ENCODE measurements at regions not wholly inside any gene's neighbourhood (a gene's known extent, or its start where the extent isn't known, plus 50 kb on each side); places are given as distances from the start of the nearest gene placed in this dataset.

- DNase-seq (ENCODE audit: low read depth) = no peak
- no peak overlapping the region for H3K4me3 ChIP-seq (ENCODE audit: control insufficient read depth, low read depth, low read length)
- no peak for TF ChIP-seq CTCF (IDR thresholded peaks at IDR 0.05; ENCODE audit: control insufficient read depth, insufficient read depth, low read depth, low read length, missing control alignments)
These were observed 155.2 kb upstream of the IPO5 start for GRCh38 chr13:97798171-97798821.

DNA sequence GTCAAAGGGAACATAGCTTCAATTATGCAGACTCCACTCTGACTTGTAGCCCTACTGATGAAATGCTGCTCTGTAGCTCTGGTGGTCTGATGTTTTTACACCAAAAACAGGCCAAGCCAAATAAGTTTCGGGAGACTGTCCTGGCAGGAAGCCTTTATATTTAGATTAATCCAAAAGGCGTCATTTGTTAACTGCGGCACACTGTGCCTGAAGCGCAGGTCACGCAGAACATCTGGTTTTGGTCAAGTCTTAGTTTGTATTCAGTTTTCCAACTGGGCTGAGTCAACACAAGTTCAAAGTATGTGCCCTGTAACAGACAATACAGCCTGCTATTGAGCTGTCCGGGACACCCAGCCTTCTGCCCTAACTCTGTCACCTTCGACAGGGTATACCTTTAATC is 154.6 kb upstream of the IPO5 start:
- H3K4me3 ChIP-seq (ENCODE audit: control insufficient read depth, low read depth, low read length) = no peak overlapping the region
- TF ChIP-seq CTCF (IDR thresholded peaks at IDR 0.05; ENCODE audit: control insufficient read depth, insufficient read depth, low read depth, low read length, missing control alignments) = no peak
- no peak for DNase-seq (ENCODE audit: low read depth)

DNA sequence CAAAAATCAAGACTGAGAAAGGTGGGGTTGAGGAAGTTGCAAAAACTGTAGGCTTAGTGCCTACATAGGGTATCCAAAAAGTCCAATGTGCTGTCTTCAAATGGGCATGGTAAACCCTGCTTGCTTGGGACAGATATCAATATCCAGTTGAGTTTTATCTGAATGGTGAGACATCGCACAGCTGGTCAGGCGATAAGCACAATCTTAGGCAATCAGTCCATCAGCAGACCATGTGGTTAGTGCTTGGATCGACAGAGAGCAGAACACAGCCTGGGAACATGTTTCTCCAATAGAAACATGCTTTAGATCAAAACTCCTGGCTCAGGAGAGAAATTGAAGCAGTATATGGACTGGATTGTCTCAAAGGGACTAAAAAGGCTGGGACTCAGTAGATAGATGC is 151.3 kb upstream of the IPO5 start:
- TF ChIP-seq CTCF (IDR thresholded peaks at IDR 0.05; ENCODE audit: control insufficient read depth, insufficient read depth, low read depth, low read length, missing control alignments) = no peak
- no peak overlapping the region for H3K4me3 ChIP-seq (ENCODE audit: control insufficient read depth, low read depth, low read length)
- DNase-seq (ENCODE audit: low read depth) = no peak

GRCh38 chr13:97809576-97809975 is 143.9 kb upstream of the IPO5 start:
- TF ChIP-seq CTCF (IDR thresholded peaks at IDR 0.05; ENCODE audit: control insufficient read depth, insufficient read depth, low read depth, low read length, missing control alignments) = no peak
- no peak overlapping the region for H3K4me3 ChIP-seq (ENCODE audit: control insufficient read depth, low read depth, low read length)
- DNase-seq (ENCODE audit: low read depth) = no peak

- H3K4me3 ChIP-seq (ENCODE audit: control insufficient read depth, low read depth, low read length) = no peak overlapping the region
- DNase-seq (ENCODE audit: low read depth) = no peak
- peak; percentile 39 for TF ChIP-seq CTCF (IDR thresholded peaks at IDR 0.05; ENCODE audit: control insufficient read depth, insufficient read depth, low read depth, low read length, missing control alignments)
These were observed 143.3 kb upstream of the IPO5 start for GRCh38 chr13:97810152-97810551.

GRCh38 chr13:97822377-97822776 is 131.1 kb upstream of the IPO5 start:
- DNase-seq (ENCODE audit: low read depth) = no peak

More at GRCh38 chr13:97822377-97822776, 131.1 kb upstream of the IPO5 start:
- H3K4me3 ChIP-seq (ENCODE audit: control insufficient read depth, low read depth, low read length) = no peak overlapping the region
- TF ChIP-seq CTCF (IDR thresholded peaks at IDR 0.05; ENCODE audit: control insufficient read depth, insufficient read depth, low read depth, low read length, missing control alignments) = no peak

All from AG09309 (cell line).